ENCODE measurements at regions not wholly inside any gene's neighbourhood (a gene's known extent, or its start where the extent isn't known, plus 50 kb on each side); places are given as distances from the start of the nearest gene placed in this dataset.

GRCh38 chr7:23964715-23965114 is 254.7 kb downstream of the STK31 start:
- Histone ChIP-seq H4K8ac (ENCODE audit: low read depth in 2 of 2, low read length in 2 of 2) (no peak overlapping the region), H4K91ac (ENCODE audit: insufficient read depth, low read depth, low read length) (no peak overlapping the region), H2BK120ac (ENCODE audit: low read depth, low read length) (no peak overlapping the region), H3K23ac (ENCODE audit: low read depth, low read length) (no peak overlapping the region), H3K27me3 (ENCODE audit: control insufficient read depth, insufficient read depth, low read length) (no peaks in the 10 kb centered on the region; the same call in 1 of the 2 replicates), H3K9me3 (ENCODE audit: control insufficient read depth, insufficient read depth, low read length) (no peaks in the 10 kb centered on the region), H2AK9ac (replicated peaks; ENCODE audit: low read depth, low read length, poor library complexity) (no peak overlapping the region), H3K4me1 (ENCODE audit: control insufficient read depth, insufficient read depth, low read length) (no peaks in the 10 kb centered on the region), H3K9ac (ENCODE audit: low read depth, low read length) (no peak overlapping the region), H2BK15ac (ENCODE audit: low read depth, low read length) (no peak overlapping the region), H4K5ac (ENCODE audit: low read depth, low read length) (no peak overlapping the region), H2BK5ac (ENCODE audit: low read depth, low read length, poor library complexity, severe bottlenecking) (no peak overlapping the region), H3K79me1 (ENCODE audit: low read depth in 1 of 2, low read length in 2 of 2) (no peaks in the 10 kb centered on the region), H2BK20ac (ENCODE audit: low read depth, low read length) (no peak overlapping the region), H3K56ac (ENCODE audit: extremely low read depth, insufficient read depth, low read length) (no peak overlapping the region), H3K4ac (ENCODE audit: low read depth, low read length) (no peak overlapping the region), H3K18ac (ENCODE audit: low read depth, low read length) (no peak overlapping the region), H3K36me3 (ENCODE audit: control insufficient read depth, insufficient read depth, low read length) (no peaks in the 10 kb centered on the region), H3K27ac (ENCODE audit: insufficient read depth, low read length) (no peak overlapping the region), H4K20me1 (ENCODE audit: insufficient read depth, low read length) (no peaks in the 10 kb centered on the region), H3K9me1 (ENCODE audit: insufficient read depth, low read length) (no peaks in the 10 kb centered on the region), H2AK5ac (ENCODE audit: low read depth, low read length) (no peak overlapping the region), H3K4me2 (ENCODE audit: low read depth, low read length) (no peak overlapping the region), H3K4me3 (ENCODE audit: insufficient read depth, low read depth, low read length) (no peak overlapping the region), H3K14ac (replicated peaks; ENCODE audit: low read depth, low read length) (no peak overlapping the region), H2AFZ (replicated peaks; ENCODE audit: low read length, poor library complexity) (no peak overlapping the region)
- WGBS, 2 experiments (ENCODE audit: extremely low coverage in 2 of 2, insufficient read length in 1 of 2), result no CpG with 5 or more reads among the region's 7 CpGs
- BruUV-seq (replicated peaks), result no TSS peak
- dilution Hi-C loops (cut with HindIII; ENCODE audit: low sequenced_read_pairs, unreplicated experiment), result no loop called here
- DNase-seq (no peak), ATAC-seq (ENCODE audit: low read depth) (no peak)
- in situ Hi-C loops (cut with MboI; ENCODE audit: low sequenced_read_pairs), result no loop called here
- TF ChIP-seq POLR2A (IDR thresholded peaks at IDR 0.05; ENCODE audit: low read depth, low read length), result no peak
- no peak for TF ChIP-seq MXI1 (IDR thresholded peaks at IDR 0.05; ENCODE audit: borderline replicate concordance, low read depth, low read length)
- no peak for TF ChIP-seq FOS (IDR thresholded peaks at IDR 0.05; ENCODE audit: low read depth, low read length)
- TF ChIP-seq RCOR1 (IDR thresholded peaks at IDR 0.05; ENCODE audit: insufficient replicate concordance, low read length), result no peak
- TF ChIP-seq RAD21 (IDR thresholded peaks at IDR 0.05; ENCODE audit: low read length), result no peak
- TF ChIP-seq SMC3 (IDR thresholded peaks at IDR 0.05; ENCODE audit: low read depth, low read length), result no peak
- TF ChIP-seq MAFK (IDR thresholded peaks at IDR 0.05; ENCODE audit: low read depth, low read length), result no peak
- TF ChIP-seq CHD1 (IDR thresholded peaks at IDR 0.05; ENCODE audit: low read depth, low read length), result no peak
- TF ChIP-seq CTCF (conservative IDR thresholded peaks at IDR 0.05; ENCODE audit: low read depth, low read length), result no peak
- no peak for TF ChIP-seq ELK1 (IDR thresholded peaks at IDR 0.05; ENCODE audit: borderline replicate concordance, low read depth, low read length)
- TF ChIP-seq NFE2L2 (IDR thresholded peaks at IDR 0.05; ENCODE audit: low read depth, low read length), result no peak
- no peak for TF ChIP-seq MAZ (IDR thresholded peaks at IDR 0.05; ENCODE audit: borderline replicate concordance, low read depth, low read length)
- no peak for TF ChIP-seq USF2 (IDR thresholded peaks at IDR 0.05; ENCODE audit: low read depth, low read length)
- TF ChIP-seq BHLHE40 (IDR thresholded peaks at IDR 0.05; ENCODE audit: low read depth, low read length), result no peak
- TF ChIP-seq RFX5 (IDR thresholded peaks at IDR 0.05; ENCODE audit: low read depth, low read length), result no peak
- no peak for TF ChIP-seq CEBPB (IDR thresholded peaks at IDR 0.05; ENCODE audit: low read depth, low read length)
- intact Hi-C loops (cut with micrococcal nuclease), result no loop called here
- ChIA-PET POLR2A (ENCODE audit: unreplicated experiment) (no interaction called here), CTCF (no interaction called here)

All from IMR-90 (cell line).